ENCODE measurements at regions not wholly inside any gene's neighbourhood (a gene's known extent, or its start where the extent isn't known, plus 50 kb on each side); places are given as distances from the start of the nearest gene placed in this dataset.

GRCh38 chr7:85535974-85536729, 349.3 kb upstream of the SEMA3D start:
- no peak for TF ChIP-seq CTCF (IDR thresholded peaks at IDR 0.05; ENCODE audit: control extremely low read depth, extremely low read depth)
- WGBS, 2 donors, result 73 to 88% methylated on average over 3 of the region's 3 CpGs
- no peak overlapping the region for H3K9ac ChIP-seq (ENCODE audit: insufficient read depth in 1 of 2, low read length in 2 of 2)

GRCh38 chr7:85529831-85530230, 343.0 kb upstream of the SEMA3D start:
- Histone ChIP-seq H3K9ac (ENCODE audit: insufficient read depth in 1 of 2, low read length in 2 of 2) (no peak overlapping the region), H3K4me1 (ENCODE audit: control insufficient read depth in 5 of 5, insufficient read depth in 5 of 5, low read length in 5 of 5) (peaks cover 0 to 8% (median 0%) of the 10 kb centered on the region in 5 donors), H3K9me3 (ENCODE audit: control insufficient read depth in 4 of 4, insufficient read depth in 3 of 4, low read length in 3 of 4) (no peaks in the 10 kb centered on the region), H3K27ac (ENCODE audit: low read depth in 1 of 2, low read length in 1 of 2) (no peak overlapping the region), H3K36me3 (ENCODE audit: control insufficient read depth in 4 of 4, insufficient read depth in 4 of 4, low read length in 4 of 4) (no peaks in the 10 kb centered on the region), H3K4me3 (no peak overlapping the region), H3K27me3 (ENCODE audit: control insufficient read depth in 3 of 3, insufficient read depth in 3 of 3, low read length in 2 of 3) (no peaks in the 10 kb centered on the region)
- no peak for TF ChIP-seq CTCF (IDR thresholded peaks at IDR 0.05; ENCODE audit: control extremely low read depth, extremely low read depth)
- WGBS, 2 donors, result 29 to 39% methylated on average over 4 of the region's 4 CpGs
- no peak for ATAC-seq (ENCODE audit: insufficient read depth, low FRiP score)
- peak in 1 of 3 donors; percentile 32 for DNase-seq

More at GRCh38 chr7:85535974-85536729, 349.3 kb upstream of the SEMA3D start:
- no peaks in the 10 kb centered on the region for H3K9me3 ChIP-seq (ENCODE audit: control insufficient read depth in 4 of 4, insufficient read depth in 3 of 4, low read length in 3 of 4)
- H3K4me3 ChIP-seq, result no peak overlapping the region
- DNase-seq (no peak), ATAC-seq (ENCODE audit: insufficient read depth, low FRiP score) (no peak)
- no peaks in the 10 kb centered on the region for H3K36me3 ChIP-seq (ENCODE audit: control insufficient read depth in 4 of 4, insufficient read depth in 4 of 4, low read length in 4 of 4)
- H3K27me3 ChIP-seq (ENCODE audit: control insufficient read depth in 3 of 3, insufficient read depth in 3 of 3, low read length in 2 of 3), result no peaks in the 10 kb centered on the region
- H3K4me1 ChIP-seq (ENCODE audit: control insufficient read depth in 5 of 5, insufficient read depth in 5 of 5, low read length in 5 of 5), result no peaks in the 10 kb centered on the region
- no peak overlapping the region for H3K27ac ChIP-seq (ENCODE audit: low read depth in 1 of 2, low read length in 1 of 2)

- DNase-seq, result peak; percentile 36 to 75 (median 63)
- Histone ChIP-seq H3K27me3 (ENCODE audit: control insufficient read depth in 3 of 3, insufficient read depth in 3 of 3, low read length in 2 of 3) (no peaks in the 10 kb centered on the region), H3K36me3 (ENCODE audit: control insufficient read depth in 4 of 4, insufficient read depth in 4 of 4, low read length in 4 of 4) (no peaks in the 10 kb centered on the region), H3K4me3 (no peak overlapping the region), H3K4me1 (ENCODE audit: control insufficient read depth in 5 of 5, insufficient read depth in 5 of 5, low read length in 5 of 5) (peaks cover 0 to 8% (median 0%) of the 10 kb centered on the region in 5 donors), H3K9me3 (ENCODE audit: control insufficient read depth in 4 of 4, insufficient read depth in 3 of 4, low read length in 3 of 4) (no peaks in the 10 kb centered on the region), H3K27ac (ENCODE audit: low read depth in 1 of 2, low read length in 1 of 2) (no peak overlapping the region), H3K9ac (ENCODE audit: insufficient read depth in 1 of 2, low read length in 2 of 2) (no peak overlapping the region)
- no peak for TF ChIP-seq CTCF (IDR thresholded peaks at IDR 0.05; ENCODE audit: control extremely low read depth, extremely low read depth)
- 52 to 61% methylated on average over 3 of the region's 3 CpGs for WGBS, 2 donors
- ATAC-seq (ENCODE audit: insufficient read depth, low FRiP score), result no peak
Observed at GRCh38 chr7:85529201-85529600, 342.3 kb upstream of the SEMA3D start.
